ENCODE measurements at regions not wholly inside any gene's neighbourhood (a gene's known extent, or its start where the extent isn't known, plus 50 kb on each side); places are given as distances from the start of the nearest gene placed in this dataset.
"Not testable (repeated sequence)": the region's sequence is repeated elsewhere in the genome, so short reads cannot be mapped to it uniquely, and the experiment has no call there.

- peak; percentile 54 for DNase-seq (ENCODE audit: low read depth)
- H3K4me3 ChIP-seq (ENCODE audit: low read depth, low read length): no peak overlapping the region
- TF ChIP-seq, protein P1, sequence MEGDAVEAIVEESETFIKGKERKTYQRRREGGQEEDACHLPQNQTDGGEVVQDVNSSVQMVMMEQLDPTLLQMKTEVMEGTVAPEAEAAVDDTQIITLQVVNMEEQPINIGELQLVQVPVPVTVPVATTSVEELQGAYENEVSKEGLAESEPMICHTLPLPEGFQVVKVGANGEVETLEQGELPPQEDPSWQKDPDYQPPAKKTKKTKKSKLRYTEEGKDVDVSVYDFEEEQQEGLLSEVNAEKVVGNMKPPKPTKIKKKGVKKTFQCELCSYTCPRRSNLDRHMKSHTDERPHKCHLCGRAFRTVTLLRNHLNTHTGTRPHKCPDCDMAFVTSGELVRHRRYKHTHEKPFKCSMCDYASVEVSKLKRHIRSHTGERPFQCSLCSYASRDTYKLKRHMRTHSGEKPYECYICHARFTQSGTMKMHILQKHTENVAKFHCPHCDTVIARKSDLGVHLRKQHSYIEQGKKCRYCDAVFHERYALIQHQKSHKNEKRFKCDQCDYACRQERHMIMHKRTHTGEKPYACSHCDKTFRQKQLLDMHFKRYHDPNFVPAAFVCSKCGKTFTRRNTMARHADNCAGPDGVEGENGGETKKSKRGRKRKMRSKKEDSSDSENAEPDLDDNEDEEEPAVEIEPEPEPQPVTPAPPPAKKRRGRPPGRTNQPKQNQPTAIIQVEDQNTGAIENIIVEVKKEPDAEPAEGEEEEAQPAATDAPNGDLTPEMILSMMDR (IDR thresholded peaks at IDR 0.05; ENCODE audit: low read depth, low read length): no peak
- TF ChIP-seq POLR2A (IDR thresholded peaks at IDR 0.05; ENCODE audit: extremely low read depth, insufficient read length) (no peak), MYC (IDR thresholded peaks at IDR 0.05; ENCODE audit: low read depth, low read length) (no peak)
- TF ChIP-seq, protein P2, sequence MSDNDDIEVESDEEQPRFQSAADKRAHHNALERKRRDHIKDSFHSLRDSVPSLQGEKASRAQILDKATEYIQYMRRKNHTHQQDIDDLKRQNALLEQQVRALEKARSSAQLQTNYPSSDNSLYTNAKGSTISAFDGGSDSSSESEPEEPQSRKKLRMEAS (IDR thresholded peaks at IDR 0.05; ENCODE audit: low read depth, low read length): no peak
Observed at GRCh38 chr7:102721-103120, 89.7 kb upstream of the FAM20C start.

DNA sequence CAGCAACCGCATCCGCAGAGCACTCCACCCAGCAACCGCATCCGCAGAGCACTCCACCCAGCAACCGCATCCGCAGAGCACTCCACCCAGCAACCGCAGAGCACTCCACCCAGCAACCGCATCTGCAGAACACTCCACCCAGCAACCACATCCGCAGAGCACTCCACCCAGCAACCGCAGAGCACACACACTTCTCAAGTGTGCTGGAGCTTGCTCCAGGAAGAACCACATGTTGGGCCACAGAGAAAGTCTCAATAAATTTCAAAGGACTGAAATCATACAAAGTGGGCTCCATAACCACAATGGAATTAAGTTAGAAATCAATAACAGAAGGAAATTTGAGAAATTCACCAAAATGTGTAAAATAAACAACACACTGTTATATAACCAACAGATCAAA is 88.4 kb upstream of the FAM20C start:
- DNase-seq (ENCODE audit: low read depth): not testable (repeated sequence)

DNA sequence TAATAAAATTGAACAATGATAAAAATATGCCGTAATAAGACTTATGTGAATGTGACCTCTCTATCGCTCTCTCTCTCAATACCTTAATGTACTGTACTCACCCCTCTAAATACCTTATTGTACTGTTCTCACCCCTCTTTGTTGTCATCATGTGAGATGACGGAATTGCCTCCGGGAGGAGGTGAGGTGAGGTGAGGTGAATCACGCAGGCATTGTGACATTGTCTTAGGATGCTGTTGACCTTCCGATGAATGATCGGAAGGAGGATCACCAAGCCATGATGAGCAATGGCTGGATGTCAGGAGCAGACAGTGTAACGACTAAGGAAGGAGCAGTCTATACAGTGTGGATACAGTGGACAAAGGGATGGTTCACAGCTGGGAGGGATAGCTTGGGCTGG is 87.4 kb upstream of the FAM20C start:
- no peak for DNase-seq (ENCODE audit: low read depth)
- TF ChIP-seq POLR2A (IDR thresholded peaks at IDR 0.05; ENCODE audit: extremely low read depth, insufficient read length): no peak
- no peak overlapping the region for H3K4me3 ChIP-seq (ENCODE audit: low read depth, low read length)

More for the DNA sequence above, 88.4 kb upstream of the FAM20C start:
- not testable (repeated sequence) for H3K4me3 ChIP-seq (ENCODE audit: low read depth, low read length)

DNA sequence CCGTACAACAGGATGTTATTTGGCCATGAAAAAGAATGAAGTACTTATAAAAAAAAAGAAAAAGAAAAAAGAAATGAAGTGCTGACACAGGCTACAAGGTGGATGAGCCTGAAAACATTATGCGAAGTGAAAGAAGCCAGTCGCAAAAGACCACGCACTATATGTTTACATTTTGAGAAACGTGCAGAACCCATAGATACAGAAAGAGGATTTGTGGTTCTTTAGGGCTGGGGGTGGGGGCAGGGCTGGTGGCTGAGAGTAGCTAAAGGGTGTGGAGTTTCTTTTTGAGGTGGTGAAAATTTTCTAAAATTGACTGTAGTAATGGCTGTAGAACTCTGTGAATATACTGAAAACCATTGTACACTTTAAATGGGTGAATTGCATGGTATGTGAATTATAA is 86.0 kb upstream of the FAM20C start:
- TF ChIP-seq, protein P2 (IDR thresholded peaks at IDR 0.05; ENCODE audit: low read depth, low read length): no peak
- TF ChIP-seq MYC (IDR thresholded peaks at IDR 0.05; ENCODE audit: low read depth, low read length) (no peak), POLR2A (IDR thresholded peaks at IDR 0.05; ENCODE audit: extremely low read depth, insufficient read length) (no peak)
- TF ChIP-seq, protein P1 (IDR thresholded peaks at IDR 0.05; ENCODE audit: low read depth, low read length): no peak
- no peak for DNase-seq (ENCODE audit: low read depth)
- no peak overlapping the region for H3K4me3 ChIP-seq (ENCODE audit: low read depth, low read length)

GRCh38 chr7:107233-107632 is 85.1 kb upstream of the FAM20C start:
- DNase-seq (ENCODE audit: low read depth): no peak
- H3K4me3 ChIP-seq (ENCODE audit: low read depth, low read length): no peak overlapping the region
- TF ChIP-seq, protein P1 (IDR thresholded peaks at IDR 0.05; ENCODE audit: low read depth, low read length): no peak
- no peak for TF ChIP-seq POLR2A (IDR thresholded peaks at IDR 0.05; ENCODE audit: extremely low read depth, insufficient read length)
- TF ChIP-seq, protein P2 (IDR thresholded peaks at IDR 0.05; ENCODE audit: low read depth, low read length): no peak
- TF ChIP-seq MYC (IDR thresholded peaks at IDR 0.05; ENCODE audit: low read depth, low read length): no peak

DNA sequence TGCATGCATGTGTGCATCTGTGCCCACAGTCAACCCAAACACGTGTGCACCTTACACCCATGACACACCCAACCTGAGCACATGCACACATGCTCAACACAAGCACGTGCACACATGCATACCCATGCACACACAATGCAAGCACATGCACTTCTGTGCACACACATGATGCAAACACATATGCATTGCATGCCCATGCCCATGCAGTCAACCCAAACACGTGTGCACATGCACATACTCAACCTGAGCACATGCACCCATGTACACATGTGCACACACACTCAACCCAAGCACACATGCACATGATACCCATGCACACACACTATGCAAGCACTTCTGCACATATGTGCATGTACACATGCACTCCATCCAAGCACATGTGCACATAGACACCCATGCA is 84.5 kb upstream of the FAM20C start:
- no peak for DNase-seq (ENCODE audit: low read depth)
- H3K4me3 ChIP-seq (ENCODE audit: low read depth, low read length): no peak overlapping the region
- TF ChIP-seq POLR2A (IDR thresholded peaks at IDR 0.05; ENCODE audit: extremely low read depth, insufficient read length) (no peak), MYC (IDR thresholded peaks at IDR 0.05; ENCODE audit: low read depth, low read length) (no peak)
- TF ChIP-seq, protein P1 (IDR thresholded peaks at IDR 0.05; ENCODE audit: low read depth, low read length): no peak
- TF ChIP-seq, protein P2 (IDR thresholded peaks at IDR 0.05; ENCODE audit: low read depth, low read length): no peak; the same call in 1 of the 2 replicates

GRCh38 chr7:109094-109493 is 83.3 kb upstream of the FAM20C start:
- no peak for TF ChIP-seq POLR2A (IDR thresholded peaks at IDR 0.05; ENCODE audit: extremely low read depth, insufficient read length)
- TF ChIP-seq, protein P2 (IDR thresholded peaks at IDR 0.05; ENCODE audit: low read depth, low read length): no peak
- TF ChIP-seq, protein P1 (IDR thresholded peaks at IDR 0.05; ENCODE audit: low read depth, low read length): no peak
- TF ChIP-seq MYC (IDR thresholded peaks at IDR 0.05; ENCODE audit: low read depth, low read length): no peak
- no peak overlapping the region for H3K4me3 ChIP-seq (ENCODE audit: low read depth, low read length)
- DNase-seq (ENCODE audit: low read depth): no peak

All from NB4 (cell line).